ENCODE measurements at regions not wholly inside any gene's neighbourhood (a gene's known extent, or its start where the extent isn't known, plus 50 kb on each side); places are given as distances from the start of the nearest gene placed in this dataset.

DNA sequence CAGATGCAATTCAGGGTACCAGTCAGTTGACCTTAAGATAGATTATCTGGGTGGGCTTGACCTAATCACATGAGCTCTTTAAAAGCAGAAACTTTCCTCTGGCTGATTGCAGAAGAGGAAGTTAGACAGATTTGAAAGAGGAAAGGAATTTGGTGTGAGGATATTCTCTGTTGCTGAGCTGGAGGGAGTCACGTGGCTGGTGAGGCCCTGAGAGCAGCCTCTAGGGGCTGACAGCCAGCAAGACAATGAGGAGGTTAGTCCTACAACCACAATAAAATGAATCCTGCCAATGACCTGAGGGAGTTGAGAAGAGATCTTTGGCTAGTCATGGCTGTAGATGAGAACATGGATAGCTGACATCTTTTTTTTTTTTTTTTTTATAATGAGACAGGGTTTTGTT is 87.0 kb upstream of the B3GAT2 start:
- Histone ChIP-seq H3K4me3 (no peak overlapping the region), H3K9me3 (replicated peaks) (no peaks in the 10 kb centered on the region), H3K27me3 (peaks cover 5% of the 10 kb centered on the region), H3K27ac (no peak overlapping the region), H3K36me3 (no peaks in the 10 kb centered on the region), H3K4me1 (no peaks in the 10 kb centered on the region)
- no peak for DNase-seq

DNA sequence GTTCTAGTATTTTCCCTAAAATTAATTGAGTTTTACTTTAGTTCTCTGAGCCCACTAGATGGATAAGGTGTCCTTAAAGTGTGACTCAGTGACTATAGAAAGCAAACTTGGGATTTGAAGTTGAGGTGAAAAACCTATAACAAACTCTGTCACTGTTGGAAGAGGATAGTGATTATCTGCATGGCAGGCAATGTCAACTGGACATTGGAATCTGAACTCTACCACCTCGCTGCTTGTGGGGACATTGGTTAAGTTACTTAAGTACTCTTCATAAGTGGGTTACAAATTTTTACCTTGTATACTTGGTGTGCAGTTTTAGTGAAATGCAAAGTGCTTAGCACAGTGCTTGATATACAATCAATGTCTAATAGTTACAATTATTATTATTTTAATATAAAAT is 87.9 kb upstream of the B3GAT2 start:
- DNase-seq, result no peak
- Histone ChIP-seq H3K27ac (no peak overlapping the region), H3K36me3 (no peaks in the 10 kb centered on the region), H3K9me3 (replicated peaks) (no peaks in the 10 kb centered on the region), H3K27me3 (peaks cover 5% of the 10 kb centered on the region), H3K4me3 (no peak overlapping the region), H3K4me1 (no peaks in the 10 kb centered on the region)

DNA sequence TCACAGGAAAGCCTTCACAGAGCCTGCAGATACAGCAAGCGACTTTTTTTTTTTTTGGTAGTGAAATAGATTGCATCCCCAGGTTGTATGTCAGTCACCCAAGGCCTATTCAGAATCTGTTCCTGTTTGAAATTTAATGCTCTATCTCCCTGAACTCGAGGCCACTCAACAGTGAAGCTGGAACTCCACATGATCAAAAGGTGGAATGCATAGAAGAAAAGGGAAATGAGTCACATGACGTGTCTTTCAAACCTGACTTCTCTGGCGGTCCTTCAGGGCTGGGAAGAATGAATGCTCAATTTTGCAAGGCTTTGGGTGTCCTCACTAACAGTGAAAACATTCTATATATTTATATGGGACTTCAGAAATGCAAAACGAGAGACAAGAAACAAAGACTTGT is 88.4 kb upstream of the B3GAT2 start:
- DNase-seq, result no peak
- H3K9me3 ChIP-seq (replicated peaks), result no peaks in the 10 kb centered on the region
- H3K4me1 ChIP-seq, result no peaks in the 10 kb centered on the region
- H3K27me3 ChIP-seq, result peaks cover 5% of the 10 kb centered on the region
- no peak overlapping the region for H3K27ac ChIP-seq
- H3K36me3 ChIP-seq, result no peaks in the 10 kb centered on the region
- H3K4me3 ChIP-seq, result no peak overlapping the region

DNA sequence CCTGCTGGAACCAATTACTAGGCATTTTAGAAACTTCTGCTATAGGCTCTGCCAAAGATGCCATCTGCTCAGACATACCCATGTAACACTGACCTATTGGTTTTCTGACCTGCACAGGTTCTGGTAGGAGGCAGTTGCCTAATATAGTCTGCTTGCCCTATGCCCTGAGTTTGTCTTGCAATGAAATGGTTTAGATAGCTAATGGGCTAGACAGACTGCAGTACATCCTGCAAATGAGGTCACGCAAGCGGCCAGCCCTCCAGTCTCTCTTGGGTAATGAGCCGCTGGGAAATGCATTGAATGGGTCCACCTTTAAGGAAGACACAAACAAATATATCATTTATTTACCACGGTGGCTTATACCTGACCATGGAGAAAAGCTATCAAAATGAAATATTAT is 90.6 kb upstream of the B3GAT2 start:
- Histone ChIP-seq H3K4me3 (no peak overlapping the region), H3K36me3 (no peaks in the 10 kb centered on the region), H3K27ac (no peak overlapping the region), H3K9me3 (replicated peaks) (no peaks in the 10 kb centered on the region), H3K4me1 (no peaks in the 10 kb centered on the region), H3K27me3 (no peaks in the 10 kb centered on the region; the same call in 1 of the 2 replicates)
- DNase-seq, result no peak

DNA sequence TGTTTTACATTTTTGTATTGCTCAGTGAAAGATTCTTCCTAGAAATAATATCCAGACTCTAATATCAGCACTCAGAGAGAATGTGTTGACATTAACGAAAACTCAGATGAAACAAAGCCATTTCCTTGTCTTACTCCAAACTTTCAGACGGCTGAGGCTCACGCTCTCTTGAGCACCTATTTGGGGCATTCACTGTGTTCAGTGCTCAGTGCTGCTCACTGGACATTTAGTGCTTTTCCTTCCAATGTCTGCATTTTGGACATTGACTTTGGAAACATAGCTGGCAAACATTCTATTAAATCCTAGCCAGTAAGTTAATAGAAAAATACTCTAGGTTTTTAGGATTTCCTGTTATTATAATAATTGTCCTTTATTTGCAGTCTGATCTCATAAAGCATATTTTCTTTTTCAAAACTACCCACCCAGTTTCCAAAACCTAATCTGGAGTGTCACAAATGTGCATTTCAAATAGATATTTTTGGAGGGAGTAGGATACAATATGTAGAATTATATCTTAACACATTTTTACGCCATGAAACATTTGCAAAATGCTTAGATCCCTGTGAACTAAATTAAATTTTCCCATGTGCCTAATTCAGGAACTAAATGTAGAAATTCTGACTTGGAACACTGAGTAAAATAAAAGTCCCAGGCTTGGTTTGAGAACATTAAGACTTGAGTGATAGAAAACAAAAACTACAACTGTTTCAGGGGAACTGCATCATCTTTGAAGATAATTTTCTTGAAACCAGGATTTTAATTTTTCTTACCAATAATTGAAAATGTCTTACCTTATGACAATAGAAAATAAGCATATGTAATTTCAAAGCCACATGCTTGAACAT is 91.7 kb upstream of the B3GAT2 start:
- no peaks in the 10 kb centered on the region for H3K9me3 ChIP-seq (replicated peaks)
- no peaks in the 10 kb centered on the region for H3K4me1 ChIP-seq
- H3K27ac ChIP-seq, result no peak overlapping the region
- no peaks in the 10 kb centered on the region; the same call in 1 of the 2 replicates for H3K27me3 ChIP-seq
- DNase-seq, result no peak
- H3K36me3 ChIP-seq, result no peaks in the 10 kb centered on the region
- no peak overlapping the region for H3K4me3 ChIP-seq

DNA sequence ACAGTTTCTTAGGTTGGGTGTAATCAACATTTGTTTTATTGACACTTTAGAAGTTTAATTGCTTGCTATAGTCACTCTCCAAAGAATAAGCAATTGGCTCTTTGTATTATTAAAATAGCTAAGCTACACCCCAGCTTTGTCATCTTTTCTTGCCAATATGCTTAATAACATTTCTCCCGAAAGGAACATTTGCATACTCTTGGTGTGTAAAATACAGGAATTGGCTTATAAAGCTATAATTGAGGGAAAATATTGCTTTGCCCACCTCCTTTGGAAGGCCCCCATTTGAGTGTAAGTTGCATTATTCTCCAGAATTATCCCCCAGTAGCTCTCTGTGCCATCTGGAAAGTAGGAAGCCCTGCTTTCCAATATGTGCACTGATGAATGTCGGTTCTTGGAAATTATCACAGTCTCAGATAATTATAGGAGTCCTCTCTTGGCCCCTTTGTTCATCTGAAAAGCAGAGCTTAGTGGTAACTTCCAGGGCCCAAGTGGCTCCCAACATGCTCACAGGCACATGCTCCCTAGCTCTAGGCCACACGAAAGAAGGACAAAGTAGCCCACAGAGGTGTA is 92.4 kb upstream of the B3GAT2 start:
- Histone ChIP-seq H3K4me1 (no peaks in the 10 kb centered on the region), H3K27ac (no peak overlapping the region)
- no peak for DNase-seq

DNA sequence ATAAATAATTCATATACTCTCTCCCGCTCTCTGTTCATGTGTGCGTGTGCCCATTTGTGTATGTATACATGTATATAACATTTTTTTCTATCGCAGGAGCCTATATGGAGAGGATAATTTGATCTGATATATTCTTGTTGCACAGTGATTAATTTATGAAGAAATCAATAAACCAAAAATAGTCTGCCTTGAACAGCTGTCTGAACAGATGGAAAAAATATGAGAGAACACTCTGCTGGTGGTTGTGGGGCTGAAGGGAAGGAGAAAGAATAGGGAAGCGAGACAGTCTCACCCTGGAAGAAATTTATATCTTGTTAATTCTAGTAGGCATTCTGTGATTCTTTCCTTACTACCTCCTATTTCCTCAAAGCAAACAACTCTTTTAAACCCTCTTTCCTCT is 96.6 kb upstream of the B3GAT2 start:
- no peaks in the 10 kb centered on the region for H3K9me3 ChIP-seq (replicated peaks)
- H3K27me3 ChIP-seq, result no peaks in the 10 kb centered on the region
- no peak overlapping the region for H3K4me3 ChIP-seq
- DNase-seq, result no peak
- H3K36me3 ChIP-seq, result no peaks in the 10 kb centered on the region
- no peak overlapping the region for H3K27ac ChIP-seq
- H3K4me1 ChIP-seq, result no peaks in the 10 kb centered on the region

More for the DNA sequence above, 92.4 kb upstream of the B3GAT2 start:
- H3K9me3 ChIP-seq (replicated peaks), result no peaks in the 10 kb centered on the region
- no peaks in the 10 kb centered on the region; the same call in 1 of the 2 replicates for H3K27me3 ChIP-seq
- no peak overlapping the region for H3K4me3 ChIP-seq
- no peaks in the 10 kb centered on the region for H3K36me3 ChIP-seq

DNA sequence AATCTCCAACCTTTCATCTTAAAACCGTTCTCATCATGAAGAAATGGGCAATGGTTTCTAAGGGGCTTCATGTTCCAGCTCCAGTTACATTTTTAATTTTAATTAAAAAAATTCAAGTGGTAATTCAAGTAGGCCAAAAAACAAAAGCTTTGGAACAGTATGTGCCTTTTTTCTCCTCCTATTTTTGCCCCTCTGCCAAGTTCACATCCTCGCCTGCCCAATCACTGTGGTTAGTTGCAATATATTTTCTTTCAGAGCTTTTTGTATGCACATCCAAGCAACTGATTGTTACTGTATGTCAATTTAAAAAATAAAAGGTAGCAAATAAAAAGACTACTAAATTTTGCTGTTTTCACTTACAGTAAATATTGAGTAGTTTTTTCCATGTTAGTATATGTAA is 99.8 kb upstream of the B3GAT2 start:
- Histone ChIP-seq H3K27ac (no peak overlapping the region), H3K36me3 (no peaks in the 10 kb centered on the region), H3K9me3 (replicated peaks) (no peaks in the 10 kb centered on the region), H3K27me3 (no peaks in the 10 kb centered on the region), H3K4me3 (no peak overlapping the region), H3K4me1 (no peaks in the 10 kb centered on the region)
- DNase-seq, result no peak

DNA sequence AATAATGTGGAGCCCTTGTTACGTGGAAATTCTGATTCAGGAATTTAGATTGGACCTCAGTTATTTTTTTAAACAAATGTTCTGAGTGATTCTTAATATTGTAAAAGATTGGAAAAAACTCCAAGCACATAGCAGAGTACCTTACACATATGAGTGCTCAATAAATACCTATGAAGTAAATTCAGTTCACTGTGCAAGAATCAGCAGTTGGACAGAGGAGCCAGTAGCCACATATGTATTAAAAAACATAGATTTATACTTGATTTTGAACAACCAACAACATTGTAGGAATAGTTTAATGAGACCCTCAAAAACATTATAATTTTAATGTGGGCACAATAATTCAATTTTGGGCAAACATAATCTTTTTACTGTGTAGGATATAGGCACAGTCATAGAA is 109.3 kb upstream of the B3GAT2 start:
- no peaks in the 10 kb centered on the region for H3K9me3 ChIP-seq (replicated peaks)
- no peaks in the 10 kb centered on the region for H3K4me1 ChIP-seq
- no peak for DNase-seq
- no peak overlapping the region for H3K4me3 ChIP-seq
- H3K36me3 ChIP-seq, result no peaks in the 10 kb centered on the region
- H3K27ac ChIP-seq, result no peak overlapping the region
- H3K27me3 ChIP-seq, result no peaks in the 10 kb centered on the region

DNA sequence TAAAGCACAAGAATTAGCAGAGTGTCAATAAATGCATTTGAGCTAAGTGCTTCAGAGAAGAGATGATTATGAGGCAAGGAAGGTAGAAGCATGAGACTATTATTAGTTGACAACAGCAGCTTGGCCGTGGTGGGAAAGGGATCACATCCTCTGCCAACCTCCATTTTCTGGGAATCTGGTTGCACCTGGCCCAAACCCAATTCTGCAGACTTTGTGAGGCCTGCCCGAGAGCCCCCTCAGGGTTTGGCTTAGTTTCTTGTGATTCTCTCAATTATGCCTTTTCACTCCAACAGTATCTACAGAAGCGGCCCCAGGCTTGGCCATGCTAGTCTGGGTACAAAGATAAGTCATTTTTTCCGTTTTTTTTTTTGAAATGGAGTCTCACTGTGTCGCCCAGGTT is 111.0 kb upstream of the B3GAT2 start:
- no peaks in the 10 kb centered on the region for H3K27me3 ChIP-seq
- no peaks in the 10 kb centered on the region for H3K9me3 ChIP-seq (replicated peaks)
- DNase-seq, result no peak
- no peak overlapping the region for H3K4me3 ChIP-seq
- no peaks in the 10 kb centered on the region for H3K4me1 ChIP-seq
- no peaks in the 10 kb centered on the region for H3K36me3 ChIP-seq
- no peak overlapping the region for H3K27ac ChIP-seq

DNA sequence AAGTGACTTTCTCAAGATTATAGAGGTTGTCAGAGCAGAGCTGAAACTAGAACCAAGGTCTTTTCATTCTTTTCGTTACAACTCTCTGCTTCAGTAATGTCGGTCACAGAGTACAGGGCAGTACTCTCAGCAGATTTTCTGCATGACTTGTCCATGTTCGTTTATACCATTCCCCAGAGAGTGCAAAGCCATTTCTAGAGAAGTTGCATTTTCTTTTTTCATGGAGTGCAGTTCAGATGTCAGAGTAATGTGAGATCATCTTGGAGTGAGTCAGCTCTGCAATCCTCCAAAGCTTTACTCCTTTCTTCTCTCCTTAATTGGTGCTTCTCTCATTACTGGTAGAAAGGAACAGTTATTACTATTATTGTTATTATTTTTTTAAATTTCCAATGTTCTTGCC is 115.6 kb upstream of the B3GAT2 start:
- no peaks in the 10 kb centered on the region for H3K4me1 ChIP-seq
- H3K9me3 ChIP-seq (replicated peaks), result 0 out of 2 replicates have a peak, but pooled peaks cover 2% of the 10 kb centered on the region
- no peaks in the 10 kb centered on the region for H3K27me3 ChIP-seq
- no peak overlapping the region for H3K27ac ChIP-seq
- no peaks in the 10 kb centered on the region for H3K36me3 ChIP-seq
- no peak overlapping the region for H3K4me3 ChIP-seq
- no peak for DNase-seq

DNA sequence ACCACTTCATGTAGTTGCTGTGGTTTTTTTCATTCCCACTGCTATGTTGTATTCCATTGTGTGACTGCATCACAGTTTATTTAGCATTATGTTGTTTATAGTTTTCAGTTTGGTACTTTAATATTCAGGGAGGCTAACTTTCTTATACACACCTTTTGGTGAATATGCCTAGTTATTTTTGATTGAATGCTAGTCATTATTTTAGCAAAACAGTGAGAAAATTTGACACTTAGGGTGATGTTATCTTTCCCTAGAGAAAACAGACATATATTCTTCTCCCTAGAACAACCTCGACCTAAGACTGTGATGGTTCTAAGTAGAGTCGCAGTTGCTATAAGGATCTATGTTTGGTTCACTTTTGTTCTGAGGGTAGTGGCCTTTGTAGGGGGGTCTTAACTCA is 120.8 kb upstream of the B3GAT2 start:
- H3K9me3 ChIP-seq (replicated peaks), result peaks cover 4% of the 10 kb centered on the region; the same call in 1 of the 2 replicates
- H3K36me3 ChIP-seq, result no peaks in the 10 kb centered on the region
- no peaks in the 10 kb centered on the region for H3K27me3 ChIP-seq
- DNase-seq, result no peak
- H3K27ac ChIP-seq, result no peak overlapping the region
- no peak overlapping the region for H3K4me3 ChIP-seq
- H3K4me1 ChIP-seq, result no peaks in the 10 kb centered on the region

DNA sequence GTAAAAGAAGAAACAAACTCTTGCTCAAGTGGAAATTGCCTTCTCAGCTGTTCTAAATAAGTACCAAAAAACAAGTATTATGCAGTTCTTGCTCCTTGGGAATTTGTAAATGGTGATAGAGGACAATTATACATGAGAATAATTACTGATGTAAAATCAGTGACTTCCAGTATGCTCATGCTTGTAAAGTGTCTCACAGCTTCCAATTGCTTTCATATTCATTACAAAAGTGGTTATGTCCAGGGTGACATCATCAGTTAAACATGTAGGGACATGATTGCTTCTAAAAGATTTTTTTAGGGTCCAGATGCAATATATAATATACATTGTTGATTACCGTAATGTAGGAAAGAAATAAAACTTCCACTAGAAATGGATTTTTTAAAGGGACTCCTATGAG is 122.8 kb upstream of the B3GAT2 start:
- Histone ChIP-seq H3K4me3 (no peak overlapping the region), H3K9me3 (replicated peaks) (peaks cover 4% of the 10 kb centered on the region; the same call in 1 of the 2 replicates), H3K27ac (no peak overlapping the region), H3K36me3 (no peaks in the 10 kb centered on the region), H3K4me1 (no peaks in the 10 kb centered on the region), H3K27me3 (no peaks in the 10 kb centered on the region)
- DNase-seq, result no peak

DNA sequence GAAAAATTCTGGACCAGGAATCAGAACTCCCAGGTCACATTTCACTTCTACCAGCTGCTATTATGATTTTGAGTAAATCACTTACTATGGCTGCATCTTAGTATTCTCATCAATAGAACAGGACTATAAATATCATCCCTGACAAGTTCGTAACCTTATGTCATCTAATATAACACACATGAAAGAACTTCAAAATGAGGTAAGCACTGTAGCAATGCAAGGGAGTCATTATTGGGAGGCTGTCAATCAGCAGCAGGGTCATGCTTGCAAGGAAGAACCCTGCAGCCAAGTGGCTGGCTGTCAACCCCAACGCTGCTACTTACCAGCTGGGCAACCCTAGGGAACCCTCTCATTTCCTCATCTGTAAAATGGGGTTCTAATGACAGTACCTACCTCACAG is 123.3 kb upstream of the B3GAT2 start:
- no peak for DNase-seq
- no peaks in the 10 kb centered on the region for H3K36me3 ChIP-seq
- H3K27ac ChIP-seq, result no peak overlapping the region
- peaks cover 4% of the 10 kb centered on the region; the same call in 1 of the 2 replicates for H3K9me3 ChIP-seq (replicated peaks)
- no peaks in the 10 kb centered on the region for H3K27me3 ChIP-seq
- H3K4me1 ChIP-seq, result no peaks in the 10 kb centered on the region
- H3K4me3 ChIP-seq, result no peak overlapping the region

DNA sequence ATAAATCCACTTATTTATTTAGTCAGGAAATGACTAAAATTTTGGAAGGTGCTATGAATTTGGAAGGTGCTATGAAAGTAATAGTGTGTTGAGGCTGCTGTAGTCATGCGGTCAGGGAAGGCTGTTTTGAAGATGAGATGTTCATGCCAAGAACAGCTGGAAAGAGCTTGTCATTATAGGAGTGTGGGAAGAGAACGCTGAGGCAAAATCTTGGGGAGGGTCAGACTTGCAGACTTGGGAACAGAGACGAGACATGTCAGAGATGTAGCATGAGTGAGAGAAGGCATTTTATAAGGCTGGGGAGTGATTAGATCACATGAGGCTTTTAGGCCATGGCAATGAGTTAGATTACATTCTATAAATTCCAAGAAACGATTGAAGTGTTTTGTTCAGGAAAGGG is 124.0 kb upstream of the B3GAT2 start:
- Histone ChIP-seq H3K9me3 (replicated peaks) (peaks cover 4% of the 10 kb centered on the region; the same call in 1 of the 2 replicates), H3K36me3 (no peaks in the 10 kb centered on the region), H3K4me1 (no peaks in the 10 kb centered on the region), H3K4me3 (no peak overlapping the region), H3K27ac (no peak overlapping the region), H3K27me3 (peaks cover 3% of the 10 kb centered on the region; the same call in 1 of the 2 replicates)
- DNase-seq, result peak in 1 of 2 experiments; percentile 28

Measured in SJCRH30 (cell line).